OCI-LY3 (cell line): ENCODE measurements at regions not wholly inside any gene's neighbourhood (a gene's known extent, or its start where the extent isn't known, plus 50 kb on each side); places are given as distances from the start of the nearest gene placed in this dataset.
"Not testable (repeated sequence)": the region's sequence is repeated elsewhere in the genome, so short reads cannot be mapped to it uniquely, and the experiment has no call there.

ENCODE experiments used
- H2AFZ ChIP-seq: fragments of 200-600, 300-600 bp; shearing (Covaris generic); 2 replicates; pipeline ENCODE4 v1.6.0; 2014; ENCODE audit warnings: antibody characterized with exemption, low read depth, low read length
- H3K27ac ChIP-seq: fragments of 200-600, 300-600 bp; sonication (generic); 2 replicates; pipeline ENCODE4 v1.5.1; 2014; ENCODE audit warnings: mild to moderate bottlenecking, low read length, moderate library complexity, mixed read lengths
- H3K27me3 ChIP-seq: fragments of 200-600, 300-600 bp; sonication (generic); 2 replicates; pipeline ENCODE4 v1.6.1; 2014; ENCODE audit warnings: low read depth, low read length, mixed read lengths
- H3K36me3 ChIP-seq: fragments of 200-600, 300-600 bp; sonication (generic); replicated peaks from 2 replicates; pipeline ENCODE3; 2014; ENCODE audit warnings: low read depth, low read length, mixed read lengths
- H3K4me1 ChIP-seq: fragments of 300-600, 200-600 bp; sonication (generic); 2 replicates; pipeline ENCODE4 v1.6.1; 2014; ENCODE audit warnings: low read length, mixed read lengths
- H3K4me2 ChIP-seq: fragments of 200-600, 300-600 bp; sonication (generic); 2 replicates; pipeline ENCODE4 v1.6.1; 2014; ENCODE audit warnings: low read length, mixed read lengths
- H3K4me3 ChIP-seq: fragments of 300-600, 200-600 bp; sonication (generic); 2 replicates; pipeline ENCODE4 v1.5.1; 2014; ENCODE audit warnings: antibody characterized with exemption, mild to moderate bottlenecking, low read length, moderate library complexity
- H3K79me2 ChIP-seq: fragments of 300-600, 200-600 bp; shearing (Covaris generic); 2 replicates; pipeline ENCODE4 v1.6.1; 2014; ENCODE audit warnings: mild to moderate bottlenecking, low read length, mixed read lengths
- H3K9ac ChIP-seq: fragments of 300-600, 200-600 bp; shearing (Covaris generic); 2 replicates; pipeline ENCODE4 v1.6.0; 2014; ENCODE audit warnings: mild to moderate bottlenecking, low read length, moderate library complexity
- H3K9me3 ChIP-seq: fragments of 200-600, 300-600 bp; shearing (Covaris generic); 2 replicates; pipeline ENCODE4 v1.6.1; 2014; ENCODE audit warnings: low read length, mixed read lengths; ENCODE audit not compliant: insufficient read depth
- H4K20me1 ChIP-seq: fragments of 200-600, 300-600 bp; sonication (generic); 2 replicates; pipeline ENCODE4 v1.6.1; 2016; ENCODE audit warnings: low read length, mixed read lengths; ENCODE audit not compliant: insufficient read depth
- CTCF ChIP-seq: fragments of 200-600, 300-600 bp; sonication (generic); IDR thresholded peaks from 2 replicates; pipeline ENCODE4 v1.5.1; 2014; ENCODE audit warnings: antibody characterized with exemption, low read length, low read depth
- EZH2phosphoT487 ChIP-seq: fragments of 200-600 bp; shearing (Covaris generic); IDR thresholded peaks from 2 replicates; pipeline ENCODE4 v1.6.1; 2018; ENCODE audit warnings: antibody characterized with exemption, mixed run types, low read depth

GRCh38 chr4:3611778-3612177 lies 79.6 kb upstream of the LRPAP1 start:
- Histone ChIP-seq H3K9me3 (no peaks in the 10 kb centered on the region), H3K27me3 (no peaks in the 10 kb centered on the region), H3K36me3 (no peaks in the 10 kb centered on the region), H3K4me3 (no peak overlapping the region), H3K9ac (no peak overlapping the region), H4K20me1 (no peaks in the 10 kb centered on the region), H3K79me2 (no peaks in the 10 kb centered on the region), H2AFZ (no peak overlapping the region), H3K27ac (no peak overlapping the region), H3K4me1 (no peaks in the 10 kb centered on the region), H3K4me2 (no peak overlapping the region)
- no peak for TF ChIP-seq EZH2phosphoT487
- no peak for TF ChIP-seq CTCF

- H4K20me1 ChIP-seq, H3K79me2 ChIP-seq, H3K27me3 ChIP-seq, H2AFZ ChIP-seq, H3K4me2 ChIP-seq, H3K27ac ChIP-seq, H3K9me3 ChIP-seq, H3K36me3 ChIP-seq, H3K4me3 ChIP-seq, H3K4me1 ChIP-seq, H3K9ac ChIP-seq: not testable (repeated sequence)
These were observed 78.6 kb upstream of the LRPAP1 start for GRCh38 chr4:3610851-3611250.

GRCh38 chr4:3609905-3610304 lies 77.7 kb upstream of the LRPAP1 start:
- not testable (repeated sequence) for H4K20me1 ChIP-seq, H3K36me3 ChIP-seq, H3K4me1 ChIP-seq, H3K27ac ChIP-seq, H3K4me2 ChIP-seq, H3K79me2 ChIP-seq, H2AFZ ChIP-seq, H3K4me3 ChIP-seq, H3K9me3 ChIP-seq, H3K9ac ChIP-seq, H3K27me3 ChIP-seq

GRCh38 chr4:3607690-3608552 lies 75.7 kb upstream of the LRPAP1 start:
- Histone ChIP-seq H3K9me3 (no peaks in the 10 kb centered on the region), H3K36me3 (no peaks in the 10 kb centered on the region), H3K4me1 (no peaks in the 10 kb centered on the region), H3K4me2 (no peak overlapping the region), H3K27ac (no peak overlapping the region), H2AFZ (no peak overlapping the region), H3K9ac (no peak overlapping the region), H3K79me2 (no peaks in the 10 kb centered on the region), H3K27me3 (no peaks in the 10 kb centered on the region), H4K20me1 (no peaks in the 10 kb centered on the region), H3K4me3 (no peak overlapping the region)
- no peak for TF ChIP-seq EZH2phosphoT487
- no peak for TF ChIP-seq CTCF

GRCh38 chr4:3606850-3607249 lies 74.6 kb upstream of the LRPAP1 start:
- H3K4me1 ChIP-seq, H2AFZ ChIP-seq, H3K36me3 ChIP-seq, H3K9me3 ChIP-seq, H4K20me1 ChIP-seq, H3K27me3 ChIP-seq, H3K9ac ChIP-seq, H3K27ac ChIP-seq, H3K4me2 ChIP-seq, H3K79me2 ChIP-seq, H3K4me3 ChIP-seq: not testable (repeated sequence)

- H3K4me3 ChIP-seq, H3K9ac ChIP-seq, H3K27me3 ChIP-seq, H3K4me2 ChIP-seq, H4K20me1 ChIP-seq, H3K79me2 ChIP-seq, H3K27ac ChIP-seq, H3K4me1 ChIP-seq, H2AFZ ChIP-seq, H3K9me3 ChIP-seq, H3K36me3 ChIP-seq: not testable (repeated sequence)
These were observed 74.0 kb upstream of the LRPAP1 start for GRCh38 chr4:3606271-3606670.
